HepG2 (cell line): ENCODE measurements at regions not wholly inside any gene's neighbourhood (a gene's known extent, or its start where the extent isn't known, plus 50 kb on each side); places are given as distances from the start of the nearest gene placed in this dataset.

ENCODE experiments used
- ATAC-seq: fragments of 200-7000 bp; cut with Tn5 transposase; 3 replicates; pipeline ENCODE4 v1.9.1; 2020; ENCODE audit warnings: mild to moderate bottlenecking, moderate library complexity
- BruUV-seq: library from RNA; stranded (reverse); fragments of 400-500 nt; replicated peaks from 2 replicates; lab custom pipeline; 2021; lab: Mats Ljungman, UMichigan
- CTCF ChIA-PET: fragments of 300-600 bp; formaldehyde crosslinking; extraction: SDS; loops from one replicate; lab custom pipeline; 2021; ENCODE audit warnings: low total read pairs, inconsistent platforms, low intra/inter-chr PET ratio; lab: Yijun Ruan, JAX
- POLR2A ChIA-PET: fragments of 350-600 bp; sonication (Branson Sonifier 250); formaldehyde crosslinking; loops from one replicate; lab custom pipeline; 2020; ENCODE audit warnings: antibody characterized with exemption, inconsistent platforms; lab: Yijun Ruan, JAX
- DNase-seq: peaks from one replicate; pipeline ENCODE4 v3.0.0-alpha.2; 2015; ENCODE audit warnings: low spot score
- FAIRE-seq: peaks from 3 replicates; lab custom pipeline; 2011; peaks lifted over from hg19 to GRCh38; lab: Jason Lieb, UNC
- H2AFZ ChIP-seq: one replicate; pipeline ENCODE4 v1.6.1; 2011; ENCODE audit warnings: low read length, inconsistent platforms
- H3K27ac ChIP-seq: fragments of 300-600 bp; 3 replicates; pipeline ENCODE4 v1.8.0; 2011; ENCODE audit warnings: mixed run types, mild to moderate bottlenecking, mixed read lengths, low read length, inconsistent platforms; ENCODE audit not compliant: insufficient read depth; ENCODE audit errors: extremely low read length
- H3K27me3 ChIP-seq, 2 experiments: fragments of 200-600 bp in 1 of 2; 2 replicates in 1 of 2; 3 replicates in 1 of 2; pipeline versions ENCODE4 v1.6.0 to v1.8.0; 2011; ENCODE audit warnings: low read length in 2 of 2, mild to moderate bottlenecking in 2 of 2, moderate library complexity in 2 of 2, inconsistent platforms in 1 of 2; ENCODE audit not compliant: insufficient read depth in 2 of 2, control insufficient read depth in 1 of 2
- H3K36me3 ChIP-seq, 2 experiments: fragments of 200-600 bp in 1 of 2; replicated peaks in 1 of 2; 2 replicates in 1 of 2; 3 replicates in 1 of 2; pipeline versions ENCODE4 v1.5.1 to v1.8.0; 2011; ENCODE audit warnings: low read length in 2 of 2, inconsistent platforms in 1 of 2; ENCODE audit not compliant: insufficient read depth in 2 of 2, control insufficient read depth in 1 of 2
- H3K4me1 ChIP-seq: 2 replicates; pipeline ENCODE4 v1.5.1; 2012; ENCODE audit warnings: low read length, inconsistent platforms; ENCODE audit not compliant: insufficient read depth
- H3K4me2 ChIP-seq: 2 replicates; pipeline ENCODE4 v1.6.0; 2011; ENCODE audit warnings: low read depth, low read length, inconsistent platforms
- H3K4me3 ChIP-seq, 3 experiments: fragments of 200-600 bp in 1 of 3; sonication (generic), shearing (Covaris generic) in 1 of 3; replicated peaks in 1 of 3; 2 replicates each; pipeline ENCODE4 v1.5.1; 2011 to 2016; ENCODE audit warnings: low read length in 3 of 3, inconsistent platforms in 2 of 3, low read depth in 2 of 3, mild to moderate bottlenecking in 2 of 3, control low read depth in 1 of 3, mixed read lengths in 1 of 3; ENCODE audit not compliant: insufficient read depth in 1 of 3
- H3K79me2 ChIP-seq: one replicate; pipeline ENCODE4 v1.6.1; 2011; ENCODE audit warnings: low read length, inconsistent platforms; ENCODE audit not compliant: insufficient read depth
- H3K9ac ChIP-seq: 2 replicates; pipeline ENCODE4 v1.6.0; 2011; ENCODE audit warnings: mild to moderate bottlenecking, low read depth, low read length, inconsistent platforms; ENCODE audit not compliant: insufficient read depth
- H3K9me3 ChIP-seq: 2 replicates; pipeline ENCODE4 v1.5.1; 2012; ENCODE audit warnings: mild to moderate bottlenecking, low read length
- H4K20me1 ChIP-seq: 2 replicates; pipeline ENCODE4 v1.6.0; 2011; ENCODE audit warnings: inconsistent platforms, mild to moderate bottlenecking, low read length, moderate library complexity; ENCODE audit not compliant: insufficient read depth
- CEBPB ChIP-seq: IDR thresholded peaks from 2 replicates; pipeline ENCODE4 v1.6.1; 2011; ENCODE audit warnings: low read depth, low read length, improper control_type of control experiment, borderline replicate concordance
- WGBS: methylation state at CpG from one replicate; pipeline ENCODE4 v1.1.6; 2017; ENCODE audit warnings: low lambda C conversion rate; 5-methylcytosine and 5-hydroxymethylcytosine counted together
- in situ Hi-C: cut with HindIII; loops from 2 replicates; pipeline ENCODE4 v1.10.0; 2017; ENCODE audit warnings: low pct_unique_long_range_greater_than_20kb; ENCODE audit not compliant: extremely low pct_ligation_motif_present
- intact Hi-C: fragments of 100-400 bp; cut with micrococcal nuclease; formaldehyde crosslinking; loops from one replicate; pipeline ENCODE4 v1.10.0; 2022; ENCODE audit not compliant: unreplicated experiment
- TF ChIP-seq, protein P1 (sequence below): sonication (generic); formaldehyde crosslinking; IDR thresholded peaks from 2 replicates; pipeline ENCODE4 v1.8.1; 2023; ENCODE audit warnings: mild to moderate bottlenecking, missing genetic modification reagents, borderline replicate concordance
- TF ChIP-seq, protein P2 (sequence below): sonication (generic); formaldehyde crosslinking; IDR thresholded peaks from 2 replicates; pipeline ENCODE4 v1.4.0; 2020; ENCODE audit warnings: missing genetic modification reagents, borderline replicate concordance

DNA sequence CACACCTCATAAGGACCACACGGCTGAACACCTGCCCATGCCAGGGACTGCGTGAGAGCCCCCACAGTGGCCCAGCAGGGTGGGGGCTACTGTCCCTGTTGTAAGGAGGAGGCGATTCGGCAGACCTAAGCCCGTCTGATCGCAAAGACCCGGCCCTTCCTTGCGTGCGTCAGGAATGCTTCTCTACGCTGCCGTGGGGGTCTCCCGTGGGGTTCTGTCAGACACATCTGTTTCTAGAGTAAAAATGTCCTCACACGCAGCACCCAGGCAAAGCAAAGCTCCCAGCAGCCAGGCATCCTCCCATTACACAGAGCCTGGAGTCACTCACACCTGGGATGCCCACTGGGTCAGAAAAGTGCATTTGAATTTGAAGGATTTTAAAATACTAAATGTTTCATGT is 147.7 kb upstream of the SOX1 start (continued):
- TF ChIP-seq, protein P1, sequence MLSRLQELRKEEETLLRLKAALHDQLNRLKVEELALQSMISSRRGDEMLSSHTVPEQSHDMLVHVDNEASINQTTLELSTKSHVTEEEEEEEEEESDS (CRISPR knock-in tag), result no peak
- TF ChIP-seq, all 625 proteins: peak for 0

DNA sequence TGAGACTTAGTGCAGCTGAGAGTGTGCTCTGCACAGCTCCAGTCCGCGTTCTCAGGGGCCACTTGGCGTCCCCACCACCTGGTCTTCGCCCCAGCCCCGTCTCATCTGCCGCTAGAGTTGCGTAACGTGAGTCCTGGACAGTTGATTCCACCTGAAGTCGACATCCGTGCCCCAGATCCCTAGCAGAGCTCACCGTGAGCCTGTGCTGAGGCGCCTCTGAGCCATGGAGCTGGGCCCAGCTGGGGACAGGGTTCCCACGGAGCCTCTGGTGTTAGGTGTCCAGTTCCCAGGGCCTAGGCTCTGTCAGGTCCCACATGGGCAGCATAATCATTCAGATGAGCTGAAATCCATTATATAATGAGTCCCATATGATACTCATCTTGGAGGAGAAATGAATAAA is 147.1 kb upstream of the SOX1 start:
- WGBS, result 0% methylated on average over 4 of the region's 13 CpGs
- ChIA-PET CTCF (no interaction called here), POLR2A (no interaction called here)
- Histone ChIP-seq H3K4me1 (no peaks in the 10 kb centered on the region), H3K27me3 (peaks cover 1 to 67% of the 10 kb centered on the region in 2 experiments), H3K4me2 (no peak overlapping the region), H3K9me3 (no peaks in the 10 kb centered on the region), H4K20me1 (no peaks in the 10 kb centered on the region), H3K36me3 (no peaks in the 10 kb centered on the region), H3K4me3 (no peak overlapping the region), H3K9ac (no peak overlapping the region), H3K27ac (no peak overlapping the region), H2AFZ (no peak overlapping the region), H3K79me2 (no peaks in the 10 kb centered on the region)
- FAIRE-seq, result no peak
- BruUV-seq, result no TSS peak
- intact Hi-C loops (no loop called here), in situ Hi-C loops (no loop called here)
- ATAC-seq, result no peak
- DNase-seq, result no peak
- peak; percentile 26; the same call in 1 of the 2 replicates for TF ChIP-seq CEBPB
- TF ChIP-seq, protein P2, sequence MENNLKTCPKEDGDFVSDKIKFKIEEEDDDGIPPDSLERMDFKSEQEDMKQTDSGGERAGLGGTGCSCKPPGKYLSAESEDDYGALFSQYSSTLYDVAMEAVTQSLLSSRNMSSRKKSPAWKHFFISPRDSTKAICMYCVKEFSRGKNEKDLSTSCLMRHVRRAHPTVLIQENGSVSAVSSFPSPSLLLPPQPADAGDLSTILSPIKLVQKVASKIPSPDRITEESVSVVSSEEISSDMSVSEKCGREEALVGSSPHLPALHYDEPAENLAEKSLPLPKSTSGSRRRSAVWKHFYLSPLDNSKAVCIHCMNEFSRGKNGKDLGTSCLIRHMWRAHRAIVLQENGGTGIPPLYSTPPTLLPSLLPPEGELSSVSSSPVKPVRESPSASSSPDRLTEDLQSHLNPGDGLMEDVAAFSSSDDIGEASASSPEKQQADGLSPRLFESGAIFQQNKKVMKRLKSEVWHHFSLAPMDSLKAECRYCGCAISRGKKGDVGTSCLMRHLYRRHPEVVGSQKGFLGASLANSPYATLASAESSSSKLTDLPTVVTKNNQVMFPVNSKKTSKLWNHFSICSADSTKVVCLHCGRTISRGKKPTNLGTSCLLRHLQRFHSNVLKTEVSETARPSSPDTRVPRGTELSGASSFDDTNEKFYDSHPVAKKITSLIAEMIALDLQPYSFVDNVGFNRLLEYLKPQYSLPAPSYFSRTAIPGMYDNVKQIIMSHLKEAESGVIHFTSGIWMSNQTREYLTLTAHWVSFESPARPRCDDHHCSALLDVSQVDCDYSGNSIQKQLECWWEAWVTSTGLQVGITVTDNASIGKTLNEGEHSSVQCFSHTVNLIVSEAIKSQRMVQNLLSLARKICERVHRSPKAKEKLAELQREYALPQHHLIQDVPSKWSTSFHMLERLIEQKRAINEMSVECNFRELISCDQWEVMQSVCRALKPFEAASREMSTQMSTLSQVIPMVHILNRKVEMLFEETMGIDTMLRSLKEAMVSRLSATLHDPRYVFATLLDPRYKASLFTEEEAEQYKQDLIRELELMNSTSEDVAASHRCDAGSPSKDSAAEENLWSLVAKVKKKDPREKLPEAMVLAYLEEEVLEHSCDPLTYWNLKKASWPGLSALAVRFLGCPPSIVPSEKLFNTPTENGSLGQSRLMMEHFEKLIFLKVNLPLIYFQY, result no peak
